Liver (tissue), 7 donors: ENCODE measurements at regions not wholly inside any gene's neighbourhood (a gene's known extent, or its start where the extent isn't known, plus 50 kb on each side); places are given as distances from the start of the nearest gene placed in this dataset.

Source experiments
- DNase-seq: peaks from one replicate; pipeline ENCODE4 v3.0.0-alpha.2; 2017; ENCODE audit warnings: low spot score
- H3K27ac ChIP-seq, 2 donors: one replicate each; pipeline ENCODE4 v1.7.0; 2013; ENCODE audit warnings: inconsistent platforms in 2 of 2, low read length in 2 of 2, control low read depth in 1 of 2, low read depth in 1 of 2, mild to moderate bottlenecking in 1 of 2
- H3K27me3 ChIP-seq, 4 donors: one replicate each; pipeline versions ENCODE4 v1.6.1 to v1.7.0; 2013; ENCODE audit warnings: low read length in 3 of 4, inconsistent platforms in 1 of 4, mild to moderate bottlenecking in 1 of 4, moderate library complexity in 1 of 4; ENCODE audit not compliant: control insufficient read depth in 4 of 4, insufficient read depth in 4 of 4
- H3K36me3 ChIP-seq, 4 donors: one replicate each; pipeline versions ENCODE4 v1.6.1 to v1.7.0; 2013; ENCODE audit warnings: low read length in 3 of 4, mild to moderate bottlenecking in 3 of 4, low read depth in 1 of 4, moderate library complexity in 1 of 4; ENCODE audit not compliant: control insufficient read depth in 4 of 4, insufficient read depth in 3 of 4
- H3K4me1 ChIP-seq, 4 donors: one replicate each; pipeline versions ENCODE4 v1.6.1 to v1.7.0; 2013; ENCODE audit warnings: low read length in 3 of 4, mild to moderate bottlenecking in 3 of 4, moderate library complexity in 1 of 4; ENCODE audit not compliant: control insufficient read depth in 4 of 4, insufficient read depth in 4 of 4
- H3K4me3 ChIP-seq, 3 donors: one replicate each; pipeline versions ENCODE4 v1.6.1 to v1.7.0; 2013; ENCODE audit warnings: low read length in 3 of 3, control low read depth in 1 of 3, low read depth in 1 of 3, mild to moderate bottlenecking in 1 of 3
- H3K9ac ChIP-seq, 2 donors: one replicate each; pipeline ENCODE4 v1.7.0; 2013; ENCODE audit warnings: low read length in 2 of 2, mild to moderate bottlenecking in 2 of 2, moderate library complexity in 2 of 2, control low read depth in 1 of 2, low read depth in 1 of 2
- H3K9me3 ChIP-seq, 4 donors: one replicate each; pipeline versions ENCODE4 v1.6.1 to v1.7.0; 2013; ENCODE audit warnings: low read length in 3 of 4; ENCODE audit not compliant: control insufficient read depth in 4 of 4
- EGR1 ChIP-seq, 2 donors: IDR thresholded peaks; 2 replicates each; pipeline ENCODE4 v1.6.1; 2016 to 2018; ENCODE audit warnings: antibody characterized with exemption in 2 of 2, low read depth in 2 of 2
- FOXA1 ChIP-seq: IDR thresholded peaks from 2 replicates; pipeline ENCODE4 v1.6.1; 2016; ENCODE audit warnings: antibody characterized with exemption
- FOXA2 ChIP-seq: IDR thresholded peaks from 2 replicates; pipeline ENCODE4 v1.6.1; 2016; ENCODE audit warnings: antibody characterized with exemption
- GABPA ChIP-seq, 2 donors: IDR thresholded peaks in 1 of 2; conservative IDR thresholded peaks in 1 of 2; 2 replicates each; pipeline ENCODE4 v1.6.1; 2016; ENCODE audit warnings: antibody characterized with exemption in 2 of 2, mild to moderate bottlenecking in 1 of 2, moderate library complexity in 1 of 2
- HNF4A ChIP-seq, 2 donors: conservative IDR thresholded peaks; 2 replicates each; pipeline ENCODE4 v1.6.1; 2016; ENCODE audit warnings: antibody characterized with exemption in 2 of 2, mild to moderate bottlenecking in 2 of 2
- HNF4G ChIP-seq: IDR thresholded peaks from 2 replicates; pipeline ENCODE4 v1.6.1; 2016; ENCODE audit warnings: antibody characterized with exemption
- JUND ChIP-seq, 2 donors: IDR thresholded peaks; 2 replicates each; pipeline ENCODE4 v1.6.1; 2016; ENCODE audit warnings: antibody characterized with exemption in 2 of 2
- NR2F2 ChIP-seq: IDR thresholded peaks from 2 replicates; pipeline ENCODE4 v1.6.1; 2016; ENCODE audit warnings: antibody characterized with exemption
- RAD21 ChIP-seq, 2 donors: IDR thresholded peaks; 2 replicates each; pipeline ENCODE4 v1.6.1; 2016; ENCODE audit warnings: antibody characterized with exemption in 2 of 2, mild to moderate bottlenecking in 2 of 2
- RXRA ChIP-seq, 2 donors: IDR thresholded peaks; 2 replicates each; pipeline ENCODE4 v1.6.1; 2017 to 2018; ENCODE audit warnings: antibody characterized with exemption in 2 of 2, mild to moderate bottlenecking in 1 of 2
- SP1 ChIP-seq: IDR thresholded peaks from 2 replicates; pipeline ENCODE4 v1.6.1; 2018; ENCODE audit warnings: antibody characterized with exemption, mild to moderate bottlenecking
- TAF1 ChIP-seq: conservative IDR thresholded peaks from 2 replicates; pipeline ENCODE4 v1.6.1; 2016; ENCODE audit warnings: antibody characterized with exemption, mild to moderate bottlenecking
- YY1 ChIP-seq: IDR thresholded peaks from 2 replicates; pipeline ENCODE4 v1.6.1; 2016; ENCODE audit warnings: antibody characterized with exemption, mild to moderate bottlenecking
- WGBS: extraction: QIAGEN DNeasy Blood & Tissue Kit; methylation state at CpG from one replicate; pipeline ENCODE4 v1.1.7; 2013; 5-methylcytosine and 5-hydroxymethylcytosine counted together
- TF ChIP-seq, protein P1 (sequence below): IDR thresholded peaks from 2 replicates; pipeline ENCODE4 v1.6.1; 2016; ENCODE audit warnings: antibody characterized with exemption
- TF ChIP-seq, protein P2 (sequence below): IDR thresholded peaks from 2 replicates; pipeline ENCODE4 v1.6.1; 2016; ENCODE audit warnings: antibody characterized with exemption, mild to moderate bottlenecking
- TF ChIP-seq, protein P3 (sequence below): IDR thresholded peaks from 2 replicates; pipeline ENCODE4 v1.6.1; 2016; ENCODE audit warnings: antibody characterized with exemption
- donor health status: healthy.
- donor health status: healthy.
- donor health status: healthy.
- donor health status: healthy.

DNA sequence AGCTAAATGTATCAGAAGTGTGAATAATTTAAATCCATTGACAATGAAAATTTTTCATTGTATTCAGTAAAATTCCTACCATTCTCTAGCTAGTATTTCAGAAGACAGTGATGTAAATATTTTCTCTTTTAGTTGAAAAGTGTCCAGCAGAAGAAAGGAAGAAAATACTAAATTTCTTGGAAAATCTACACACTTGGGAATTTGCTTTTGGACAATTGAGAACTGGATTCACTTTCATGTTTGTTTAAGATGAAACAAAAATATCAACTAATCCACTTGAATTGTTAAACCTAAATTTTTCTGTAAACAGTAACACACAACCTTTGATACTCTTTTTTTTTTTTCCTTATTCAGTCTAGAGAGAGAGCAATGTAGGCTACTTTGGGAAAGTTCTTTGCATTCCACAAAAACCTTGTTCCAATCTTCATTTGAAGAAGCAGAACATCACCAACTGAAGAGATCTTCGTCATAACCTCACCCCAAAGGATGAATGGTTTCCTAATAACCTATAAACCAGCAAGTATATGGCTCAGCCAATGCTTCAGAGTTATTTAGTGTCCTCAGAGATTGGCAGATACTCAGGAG is 155.1 kb upstream of the GORAB start:
- H3K4me1 ChIP-seq = no peaks in the 10 kb centered on the region
- TF ChIP-seq FOXA2 (no peak), EGR1 (IDR thresholded peaks at IDR 0.05; ENCODE audit: low read depth in 2 of 2) (no peak), HNF4G (no peak), YY1 (no peak), GABPA (IDR thresholded peaks at IDR 0.05 in 1 of 2, conservative IDR thresholded peaks at IDR 0.05 in 1 of 2) (no peak), JUND (IDR thresholded peaks at IDR 0.05) (no peak), RXRA (IDR thresholded peaks at IDR 0.05) (no peak), TAF1 (no peak), SP1 (no peak)
- TF ChIP-seq, protein P1, sequence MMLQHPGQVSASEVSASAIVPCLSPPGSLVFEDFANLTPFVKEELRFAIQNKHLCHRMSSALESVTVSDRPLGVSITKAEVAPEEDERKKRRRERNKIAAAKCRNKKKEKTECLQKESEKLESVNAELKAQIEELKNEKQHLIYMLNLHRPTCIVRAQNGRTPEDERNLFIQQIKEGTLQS = no peak
- TF ChIP-seq, protein P2, sequence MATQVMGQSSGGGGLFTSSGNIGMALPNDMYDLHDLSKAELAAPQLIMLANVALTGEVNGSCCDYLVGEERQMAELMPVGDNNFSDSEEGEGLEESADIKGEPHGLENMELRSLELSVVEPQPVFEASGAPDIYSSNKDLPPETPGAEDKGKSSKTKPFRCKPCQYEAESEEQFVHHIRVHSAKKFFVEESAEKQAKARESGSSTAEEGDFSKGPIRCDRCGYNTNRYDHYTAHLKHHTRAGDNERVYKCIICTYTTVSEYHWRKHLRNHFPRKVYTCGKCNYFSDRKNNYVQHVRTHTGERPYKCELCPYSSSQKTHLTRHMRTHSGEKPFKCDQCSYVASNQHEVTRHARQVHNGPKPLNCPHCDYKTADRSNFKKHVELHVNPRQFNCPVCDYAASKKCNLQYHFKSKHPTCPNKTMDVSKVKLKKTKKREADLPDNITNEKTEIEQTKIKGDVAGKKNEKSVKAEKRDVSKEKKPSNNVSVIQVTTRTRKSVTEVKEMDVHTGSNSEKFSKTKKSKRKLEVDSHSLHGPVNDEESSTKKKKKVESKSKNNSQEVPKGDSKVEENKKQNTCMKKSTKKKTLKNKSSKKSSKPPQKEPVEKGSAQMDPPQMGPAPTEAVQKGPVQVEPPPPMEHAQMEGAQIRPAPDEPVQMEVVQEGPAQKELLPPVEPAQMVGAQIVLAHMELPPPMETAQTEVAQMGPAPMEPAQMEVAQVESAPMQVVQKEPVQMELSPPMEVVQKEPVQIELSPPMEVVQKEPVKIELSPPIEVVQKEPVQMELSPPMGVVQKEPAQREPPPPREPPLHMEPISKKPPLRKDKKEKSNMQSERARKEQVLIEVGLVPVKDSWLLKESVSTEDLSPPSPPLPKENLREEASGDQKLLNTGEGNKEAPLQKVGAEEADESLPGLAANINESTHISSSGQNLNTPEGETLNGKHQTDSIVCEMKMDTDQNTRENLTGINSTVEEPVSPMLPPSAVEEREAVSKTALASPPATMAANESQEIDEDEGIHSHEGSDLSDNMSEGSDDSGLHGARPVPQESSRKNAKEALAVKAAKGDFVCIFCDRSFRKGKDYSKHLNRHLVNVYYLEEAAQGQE = no peak
- H3K9ac ChIP-seq = no peak overlapping the region
- no peak for DNase-seq
- no peaks in the 10 kb centered on the region for H3K9me3 ChIP-seq
- H3K36me3 ChIP-seq = no peaks in the 10 kb centered on the region
- H3K27ac ChIP-seq = no peak overlapping the region
- WGBS = 0% methylated on average over 1 of the region's 1 CpG
- H3K27me3 ChIP-seq = no peaks in the 10 kb centered on the region
- H3K4me3 ChIP-seq = no peak overlapping the region

DNA sequence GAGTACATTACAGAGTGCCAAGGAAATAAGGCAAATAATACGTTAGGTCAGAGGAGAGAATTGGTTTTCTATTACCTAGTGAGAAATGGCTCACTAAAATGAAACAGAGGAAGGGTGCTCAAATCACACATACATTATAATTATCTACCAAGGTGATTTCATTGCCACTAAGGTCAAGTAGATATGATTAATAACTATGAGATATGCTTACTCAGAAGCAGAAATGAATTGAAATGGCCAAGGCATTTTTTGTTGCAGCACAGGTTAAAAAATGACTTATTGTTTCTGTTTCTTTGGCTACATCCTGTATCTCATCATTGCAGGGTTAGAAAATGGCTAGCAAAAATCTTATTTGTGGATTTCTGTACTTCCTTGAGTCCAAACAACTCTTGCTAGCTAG is 154.5 kb upstream of the GORAB start:
- Histone ChIP-seq H3K9me3 (no peaks in the 10 kb centered on the region), H3K4me3 (no peak overlapping the region), H3K4me1 (no peaks in the 10 kb centered on the region), H3K9ac (no peak overlapping the region), H3K36me3 (no peaks in the 10 kb centered on the region), H3K27me3 (no peaks in the 10 kb centered on the region), H3K27ac (no peak overlapping the region)
- WGBS = 80% methylated on average over 1 of the region's 1 CpG
- TF ChIP-seq, protein P1 = no peak
- DNase-seq = no peak

DNA sequence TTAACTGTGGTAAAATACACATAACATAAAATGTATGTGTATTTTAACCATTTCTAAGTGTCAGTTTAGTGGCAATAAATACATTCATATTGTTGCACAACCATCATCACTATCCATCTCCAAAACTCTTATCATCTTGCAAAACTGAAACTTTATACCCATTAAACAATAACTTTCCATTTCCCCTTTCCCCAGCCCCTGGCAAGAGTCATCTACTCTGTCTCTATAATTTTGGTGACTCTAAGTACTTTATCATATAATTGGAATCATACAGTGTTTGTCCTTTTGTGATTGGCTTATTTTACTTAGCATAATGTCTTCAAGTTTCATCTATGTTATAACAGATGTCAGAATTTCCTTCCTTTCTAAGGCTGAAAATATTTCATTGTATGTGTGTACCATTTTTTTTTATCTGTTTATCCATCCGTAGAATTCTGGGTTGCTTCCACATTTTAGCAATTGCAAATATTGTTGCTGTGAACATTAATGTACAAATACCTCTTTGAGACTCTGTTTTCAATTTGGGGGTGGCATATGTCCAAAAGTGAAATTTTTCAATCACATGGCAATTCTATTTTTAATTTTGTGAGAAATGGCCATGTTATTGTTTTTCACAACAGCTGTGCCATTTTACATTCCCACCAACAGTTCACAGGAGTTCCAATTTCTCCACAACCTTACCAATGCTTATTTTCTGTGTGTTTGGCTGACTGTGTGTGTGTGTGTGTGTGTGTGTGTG is 153.9 kb upstream of the GORAB start:
- no peaks in the 10 kb centered on the region for H3K4me1 ChIP-seq
- H3K9me3 ChIP-seq = no peaks in the 10 kb centered on the region
- H3K4me3 ChIP-seq = no peak overlapping the region
- TF ChIP-seq TAF1 (no peak), SP1 (no peak), FOXA1 (no peak), JUND (IDR thresholded peaks at IDR 0.05) (no peak), NR2F2 (no peak), FOXA2 (no peak), RXRA (IDR thresholded peaks at IDR 0.05) (no peak), EGR1 (IDR thresholded peaks at IDR 0.05; ENCODE audit: low read depth in 2 of 2) (no peak), HNF4A (conservative IDR thresholded peaks at IDR 0.05) (no peak), YY1 (no peak), RAD21 (IDR thresholded peaks at IDR 0.05) (no peak)
- TF ChIP-seq, protein P3, sequence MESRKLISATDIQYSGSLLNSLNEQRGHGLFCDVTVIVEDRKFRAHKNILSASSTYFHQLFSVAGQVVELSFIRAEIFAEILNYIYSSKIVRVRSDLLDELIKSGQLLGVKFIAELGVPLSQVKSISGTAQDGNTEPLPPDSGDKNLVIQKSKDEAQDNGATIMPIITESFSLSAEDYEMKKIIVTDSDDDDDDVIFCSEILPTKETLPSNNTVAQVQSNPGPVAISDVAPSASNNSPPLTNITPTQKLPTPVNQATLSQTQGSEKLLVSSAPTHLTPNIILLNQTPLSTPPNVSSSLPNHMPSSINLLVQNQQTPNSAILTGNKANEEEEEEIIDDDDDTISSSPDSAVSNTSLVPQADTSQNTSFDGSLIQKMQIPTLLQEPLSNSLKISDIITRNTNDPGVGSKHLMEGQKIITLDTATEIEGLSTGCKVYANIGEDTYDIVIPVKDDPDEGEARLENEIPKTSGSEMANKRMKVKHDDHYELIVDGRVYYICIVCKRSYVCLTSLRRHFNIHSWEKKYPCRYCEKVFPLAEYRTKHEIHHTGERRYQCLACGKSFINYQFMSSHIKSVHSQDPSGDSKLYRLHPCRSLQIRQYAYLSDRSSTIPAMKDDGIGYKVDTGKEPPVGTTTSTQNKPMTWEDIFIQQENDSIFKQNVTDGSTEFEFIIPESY = no peak
- TF ChIP-seq, protein P1 = no peak
- TF ChIP-seq, protein P2 = no peak
- WGBS = 50% methylated on average over 1 of the region's 1 CpG
- H3K27ac ChIP-seq = no peak overlapping the region
- DNase-seq = no peak
- no peaks in the 10 kb centered on the region for H3K27me3 ChIP-seq
- H3K9ac ChIP-seq = no peak overlapping the region
- no peaks in the 10 kb centered on the region for H3K36me3 ChIP-seq
